HG03280 (cell line): ENCODE measurements at regions not wholly inside any gene's neighbourhood (a gene's known extent, or its start where the extent isn't known, plus 50 kb on each side); places are given as distances from the start of the nearest gene placed in this dataset.

Source experiments
- ATAC-seq: cut with Tn5 transposase; IDR thresholded peaks from one replicate; pipeline ENCODE4 v1.9.1; 2021; ENCODE audit warnings: mild to moderate bottlenecking, moderate library complexity; ENCODE audit not compliant: unreplicated experiment

GRCh38 chr10:109517748-109518147 lies 405.6 kb downstream of the XPNPEP1 start:
- no peak for ATAC-seq

GRCh38 chr10:109504401-109504800 lies 418.9 kb downstream of the XPNPEP1 start:
- ATAC-seq, result no peak

GRCh38 chr10:109487691-109488090 lies 435.6 kb downstream of the XPNPEP1 start:
- ATAC-seq, result no peak

- no peak for ATAC-seq
These were observed 442.5 kb downstream of the XPNPEP1 start for GRCh38 chr10:109480836-109481235.

GRCh38 chr10:109475711-109476421 lies 447.4 kb downstream of the XPNPEP1 start:
- ATAC-seq, result no peak

- no peak for ATAC-seq
These were observed 448.5 kb downstream of the XPNPEP1 start for GRCh38 chr10:109474812-109475211.

GRCh38 chr10:109474261-109474660 lies 449.1 kb downstream of the XPNPEP1 start:
- ATAC-seq, result no peak

- no peak for ATAC-seq
These were observed 455.8 kb downstream of the XPNPEP1 start for GRCh38 chr10:109467551-109467950.

- no peak for ATAC-seq
These were observed 458.4 kb downstream of the XPNPEP1 start for GRCh38 chr10:109464949-109465348.

GRCh38 chr10:109457302-109457638 lies 466.0 kb downstream of the XPNPEP1 start:
- no peak for ATAC-seq

GRCh38 chr10:109456566-109457301 lies 466.6 kb downstream of the XPNPEP1 start:
- ATAC-seq, result no peak

GRCh38 chr10:109454691-109455090 lies 468.6 kb downstream of the XPNPEP1 start:
- ATAC-seq, result no peak

GRCh38 chr10:109451879-109452278 lies 471.4 kb downstream of the XPNPEP1 start:
- ATAC-seq, result no peak

- no peak for ATAC-seq
These were observed 472.6 kb downstream of the XPNPEP1 start for GRCh38 chr10:109450702-109451101.

- ATAC-seq, result no peak
These were observed 489.9 kb downstream of the XPNPEP1 start for GRCh38 chr10:109433434-109433833.

- ATAC-seq, result no peak
These were observed 491.0 kb downstream of the XPNPEP1 start for GRCh38 chr10:109432281-109432680.

GRCh38 chr10:109430799-109431198 lies 492.5 kb downstream of the XPNPEP1 start:
- no peak for ATAC-seq

- ATAC-seq, result no peak
These were observed 493.1 kb downstream of the XPNPEP1 start for GRCh38 chr10:109430043-109430760.

GRCh38 chr10:109428775-109429491 lies 494.4 kb downstream of the XPNPEP1 start:
- no peak for ATAC-seq

- no peak for ATAC-seq
These were observed 495.9 kb downstream of the XPNPEP1 start for GRCh38 chr10:109427411-109427810.

GRCh38 chr10:109426987-109427386 lies 496.3 kb downstream of the XPNPEP1 start:
- ATAC-seq, result no peak
